GM10266 (cell line): ENCODE measurements at regions not wholly inside any gene's neighbourhood (a gene's known extent, or its start where the extent isn't known, plus 50 kb on each side); places are given as distances from the start of the nearest gene placed in this dataset.
"Not testable (repeated sequence)": the region's sequence is repeated elsewhere in the genome, so short reads cannot be mapped to it uniquely, and the experiment has no call there.

Experiments used
- DNase-seq: peaks from one replicate; pipeline ENCODE4 v3.0.0; 2012; ENCODE audit errors: extremely low spot score
- TF ChIP-seq, protein P1 (sequence below): IDR thresholded peaks from 2 replicates; pipeline ENCODE4 v1.5.1; 2012; ENCODE audit warnings: mild to moderate bottlenecking, low read depth; ENCODE audit not compliant: control insufficient read depth, insufficient read depth; ENCODE audit errors: missing control alignments

DNA sequence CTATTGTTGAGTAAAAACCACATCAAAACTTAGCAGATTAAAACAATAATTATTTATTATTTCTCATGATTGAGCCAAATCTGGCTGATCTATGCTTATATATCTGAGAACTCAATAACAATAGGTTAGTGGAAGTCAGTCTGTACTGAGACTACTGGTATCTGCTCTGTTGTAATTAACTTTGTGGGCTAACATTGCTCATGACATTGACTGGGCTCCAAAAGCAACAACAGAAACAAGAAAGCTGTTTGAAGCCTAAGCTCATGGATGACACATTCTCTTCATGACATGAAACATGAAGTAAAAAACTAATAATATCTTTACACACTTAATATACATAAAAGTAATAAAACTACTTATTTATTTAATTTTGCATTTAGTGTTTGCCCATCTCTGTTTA, 649.3 kb downstream of the PRIM2 start:
- not testable (repeated sequence) for DNase-seq

- not testable (repeated sequence) for DNase-seq
Observed at GRCh38 chr6:57971956-57972355, 654.5 kb downstream of the PRIM2 start.

- no peak for DNase-seq
- TF ChIP-seq, protein P1, sequence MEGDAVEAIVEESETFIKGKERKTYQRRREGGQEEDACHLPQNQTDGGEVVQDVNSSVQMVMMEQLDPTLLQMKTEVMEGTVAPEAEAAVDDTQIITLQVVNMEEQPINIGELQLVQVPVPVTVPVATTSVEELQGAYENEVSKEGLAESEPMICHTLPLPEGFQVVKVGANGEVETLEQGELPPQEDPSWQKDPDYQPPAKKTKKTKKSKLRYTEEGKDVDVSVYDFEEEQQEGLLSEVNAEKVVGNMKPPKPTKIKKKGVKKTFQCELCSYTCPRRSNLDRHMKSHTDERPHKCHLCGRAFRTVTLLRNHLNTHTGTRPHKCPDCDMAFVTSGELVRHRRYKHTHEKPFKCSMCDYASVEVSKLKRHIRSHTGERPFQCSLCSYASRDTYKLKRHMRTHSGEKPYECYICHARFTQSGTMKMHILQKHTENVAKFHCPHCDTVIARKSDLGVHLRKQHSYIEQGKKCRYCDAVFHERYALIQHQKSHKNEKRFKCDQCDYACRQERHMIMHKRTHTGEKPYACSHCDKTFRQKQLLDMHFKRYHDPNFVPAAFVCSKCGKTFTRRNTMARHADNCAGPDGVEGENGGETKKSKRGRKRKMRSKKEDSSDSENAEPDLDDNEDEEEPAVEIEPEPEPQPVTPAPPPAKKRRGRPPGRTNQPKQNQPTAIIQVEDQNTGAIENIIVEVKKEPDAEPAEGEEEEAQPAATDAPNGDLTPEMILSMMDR: no peak
Observed at GRCh38 chr6:57974653-57975052, 657.2 kb downstream of the PRIM2 start.

DNA sequence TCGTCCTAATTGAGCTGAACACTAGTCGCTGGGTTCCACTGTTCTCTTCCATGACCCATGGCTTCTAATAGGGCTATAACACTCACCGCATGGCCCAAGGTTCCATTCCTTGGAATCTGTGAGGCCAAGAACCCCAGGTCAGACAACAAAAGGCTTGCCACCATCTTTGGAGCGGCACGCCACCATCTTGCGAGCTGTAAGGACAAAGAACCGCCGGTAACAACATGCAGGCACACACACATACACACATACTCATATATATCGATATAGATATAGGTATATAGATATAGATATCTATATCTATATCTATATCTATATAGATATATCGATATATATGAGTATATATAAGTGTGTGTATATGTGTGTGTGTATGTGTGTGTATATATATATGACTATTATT, 657.7 kb downstream of the PRIM2 start:
- DNase-seq: not testable (repeated sequence)

DNA sequence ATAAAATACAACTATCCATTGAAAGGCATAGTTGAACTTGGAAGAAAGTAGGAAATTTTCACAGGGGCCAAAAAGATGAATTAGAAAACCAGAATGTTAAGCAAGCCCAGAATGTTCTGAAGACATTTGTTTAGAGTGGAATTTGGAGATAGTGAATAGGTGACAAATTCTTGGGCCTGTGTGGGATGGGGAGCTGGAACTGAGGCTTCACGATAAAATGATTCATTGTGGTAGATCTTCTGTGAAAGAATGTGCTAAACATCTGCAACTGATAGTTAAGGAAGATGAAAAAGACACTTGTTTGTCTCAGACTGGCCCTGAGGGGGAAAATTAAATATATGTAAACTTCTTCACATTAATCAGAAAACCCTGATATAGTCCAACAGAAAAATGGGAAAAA, 658.9 kb downstream of the PRIM2 start:
- DNase-seq: not testable (repeated sequence)

- not testable (repeated sequence) for DNase-seq
Observed at GRCh38 chr6:57983603-57984002, 666.2 kb downstream of the PRIM2 start.

- DNase-seq: not testable (repeated sequence)
Observed at GRCh38 chr6:57984575-57984974, 667.1 kb downstream of the PRIM2 start.

DNA sequence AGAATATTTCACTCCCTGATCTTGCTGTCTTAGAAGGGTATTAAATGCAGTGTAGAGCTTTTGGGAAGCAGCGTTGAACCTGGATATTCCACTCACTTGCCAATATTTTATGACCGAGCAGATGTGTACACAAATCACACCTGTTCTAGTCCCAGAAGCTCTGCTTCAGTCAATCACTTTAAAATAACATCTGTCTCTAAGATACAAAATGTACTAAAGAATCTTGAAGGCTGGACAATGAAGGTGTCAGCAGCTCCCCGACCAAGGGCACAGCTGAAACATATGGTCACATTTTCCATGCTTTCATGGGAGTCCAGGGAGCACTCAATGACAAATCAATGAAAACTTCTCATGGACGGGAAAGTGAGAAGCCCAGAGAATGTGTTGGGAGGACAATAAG, 668.3 kb downstream of the PRIM2 start:
- not testable (repeated sequence) for DNase-seq

DNA sequence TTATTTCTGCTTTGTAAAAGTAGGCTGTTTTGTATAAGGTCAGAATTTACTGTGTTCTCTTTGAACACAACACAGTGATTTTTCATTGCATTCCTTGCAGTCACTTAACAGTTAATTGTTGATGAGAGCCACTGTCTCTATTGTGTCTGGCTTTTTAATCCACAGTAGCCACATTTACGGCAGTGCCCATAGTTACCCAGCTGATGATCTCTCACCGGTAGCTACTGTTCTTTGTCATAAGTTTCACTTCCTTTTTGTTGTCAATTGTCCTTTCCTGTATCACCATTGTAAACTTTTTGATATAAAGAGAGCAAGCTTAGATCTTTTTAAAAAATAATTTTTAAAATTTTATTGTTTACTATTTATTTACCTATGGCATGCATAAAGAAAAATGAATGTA, 669.2 kb downstream of the PRIM2 start:
- DNase-seq: peak; percentile 3

DNA sequence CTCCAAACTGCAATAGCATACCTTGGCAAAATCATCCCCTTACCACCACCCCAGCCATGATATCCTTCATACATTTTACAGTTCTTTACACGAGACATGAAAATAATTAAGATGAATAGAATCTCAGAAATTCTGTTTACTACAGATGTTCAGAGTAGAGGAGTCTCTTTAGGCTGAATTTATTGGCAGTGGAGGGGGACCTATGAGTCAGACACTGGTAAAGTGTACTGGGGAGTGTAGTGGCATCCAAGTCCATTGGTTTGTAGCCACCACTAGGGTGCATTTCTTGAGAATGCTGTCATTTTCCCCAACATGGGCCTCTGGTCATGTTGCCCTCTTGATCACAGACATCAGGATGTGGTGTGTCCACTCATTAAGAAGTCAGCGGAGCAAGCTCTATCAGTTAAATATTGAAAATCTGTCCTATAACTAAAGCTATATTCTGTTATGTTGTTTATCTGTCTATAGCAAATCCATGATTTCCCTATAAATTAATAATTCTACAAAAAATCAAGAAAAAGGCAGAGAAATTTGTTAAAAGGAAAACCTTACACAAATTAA, 672.2 kb downstream of the PRIM2 start:
- not testable (repeated sequence) for DNase-seq

DNA sequence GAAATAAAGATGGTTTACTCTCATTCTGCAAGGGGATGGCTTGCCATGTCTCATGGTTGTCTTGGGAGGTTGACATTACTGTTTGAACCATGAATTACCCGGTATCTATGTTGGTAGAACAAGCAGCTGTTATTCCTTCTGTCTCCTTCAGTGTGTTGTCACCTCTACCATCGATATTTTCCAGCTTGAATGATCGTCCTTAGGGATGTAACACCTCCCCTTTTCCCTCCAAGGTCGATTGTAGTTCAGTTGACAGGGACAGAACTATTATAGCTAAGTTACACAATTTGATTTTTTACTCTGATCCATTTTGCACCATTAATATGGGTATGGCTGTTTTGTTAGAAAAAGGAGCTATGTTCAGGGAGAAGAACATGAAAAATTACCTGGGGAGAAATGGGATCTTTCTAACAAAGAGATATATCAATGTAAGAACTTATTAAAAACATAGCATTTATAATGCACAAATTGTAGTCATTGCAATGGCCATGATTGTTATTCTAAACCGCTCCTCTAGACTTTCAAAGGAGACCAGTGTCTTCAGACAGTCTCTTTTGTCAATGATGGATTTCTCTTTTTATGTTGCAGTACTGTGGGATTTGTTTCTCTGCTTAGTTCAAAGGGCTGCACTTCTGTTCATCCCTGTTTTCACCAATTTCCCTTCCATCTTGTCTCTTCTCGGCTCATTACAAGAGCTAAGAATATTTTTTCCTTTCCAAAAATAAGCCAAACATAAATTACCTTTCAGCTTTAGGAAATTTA, 681.6 kb downstream of the PRIM2 start:
- not testable (repeated sequence) for DNase-seq

GRCh38 chr6:58000233-58000632, 682.8 kb downstream of the PRIM2 start:
- DNase-seq: not testable (repeated sequence)

GRCh38 chr6:58003417-58004167, 686.2 kb downstream of the PRIM2 start:
- not testable (repeated sequence) for DNase-seq

DNA sequence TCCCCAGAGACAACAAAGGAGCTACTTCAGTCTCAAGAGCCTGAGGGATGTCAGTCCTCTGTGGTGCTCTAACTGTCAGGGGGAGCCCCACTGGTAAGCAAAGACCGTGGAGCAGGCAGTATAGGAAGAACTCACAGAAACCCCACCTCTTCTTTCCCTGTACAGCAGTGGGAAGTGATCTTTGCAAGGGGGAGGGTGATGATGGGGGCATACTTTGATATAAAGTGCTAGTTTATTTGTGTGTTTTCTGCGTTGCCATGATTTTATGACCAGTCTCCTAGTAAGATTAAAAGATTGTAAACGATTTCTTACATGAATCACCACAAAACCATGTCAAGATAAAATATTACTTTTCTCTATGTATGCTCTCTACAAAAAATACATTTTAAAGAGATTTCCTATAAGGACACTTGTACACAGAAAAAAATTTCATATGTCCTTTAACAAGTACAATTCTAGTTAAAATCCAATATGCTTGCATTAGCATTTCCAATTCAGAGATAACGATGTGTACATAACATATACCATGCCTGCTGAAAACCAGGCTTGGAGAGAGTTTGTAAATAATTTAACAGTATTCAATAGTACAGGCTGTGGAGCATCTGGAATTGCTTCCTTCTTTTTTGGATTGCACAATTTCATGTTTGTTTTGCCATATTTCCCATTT, 690.0 kb downstream of the PRIM2 start:
- DNase-seq: not testable (repeated sequence)

More at GRCh38 chr6:58003417-58004167, 686.2 kb downstream of the PRIM2 start:
- TF ChIP-seq, protein P1: peak; percentile 17

DNA sequence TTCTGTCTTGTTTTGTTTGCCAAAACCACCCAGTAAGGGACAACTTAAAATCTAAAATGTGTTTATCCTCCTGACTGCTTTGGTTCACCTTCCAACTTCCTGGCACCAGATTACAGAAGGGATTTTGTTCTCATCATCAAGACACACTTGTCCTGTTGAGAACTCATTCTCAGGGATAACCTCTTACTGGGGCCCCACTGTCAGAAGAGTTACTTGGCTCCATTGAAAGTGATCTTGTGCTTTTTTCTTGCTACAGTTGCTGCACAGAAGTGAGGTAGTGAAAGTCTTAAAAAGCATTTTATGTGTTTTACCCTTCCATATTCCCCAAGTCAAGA, 690.5 kb downstream of the PRIM2 start:
- DNase-seq: not testable (repeated sequence)

- not testable (repeated sequence) for DNase-seq
Observed at GRCh38 chr6:58011954-58012600, 694.6 kb downstream of the PRIM2 start.

DNA sequence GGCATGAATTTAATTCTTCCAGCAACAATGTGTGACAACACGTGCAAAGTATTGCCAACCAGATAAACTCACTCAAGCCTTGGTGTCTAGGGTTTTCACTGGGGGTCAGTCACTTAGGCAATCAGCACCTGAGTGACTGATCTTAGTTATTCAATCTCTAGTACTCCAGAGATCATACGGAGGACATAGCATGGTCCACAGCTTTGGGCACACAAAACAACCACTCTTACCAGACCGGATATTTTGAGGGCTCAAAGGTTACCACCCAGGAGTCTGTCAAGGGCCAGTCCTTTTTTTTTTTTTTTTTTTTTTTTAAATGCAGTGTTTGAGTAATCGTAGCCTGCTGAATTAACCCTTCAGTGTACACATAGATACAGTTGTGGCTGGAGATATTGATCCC, 699.2 kb downstream of the PRIM2 start:
- not testable (repeated sequence) for DNase-seq

GRCh38 chr6:58028188-58028587, 710.8 kb downstream of the PRIM2 start:
- not testable (repeated sequence) for DNase-seq
